NCI-H2196 (cell line): ENCODE measurements at regions not wholly inside any gene's neighbourhood (a gene's known extent, or its start where the extent isn't known, plus 50 kb on each side); places are given as distances from the start of the nearest gene placed in this dataset.
"Not testable (repeated sequence)": the region's sequence is repeated elsewhere in the genome, so short reads cannot be mapped to it uniquely, and the experiment has no call there.

Experiments used
- DNase-seq: peaks from one replicate; lab custom pipeline; 2025; ENCODE audit not compliant: unreplicated experiment; lab: John Stamatoyannopoulos, UW

DNA sequence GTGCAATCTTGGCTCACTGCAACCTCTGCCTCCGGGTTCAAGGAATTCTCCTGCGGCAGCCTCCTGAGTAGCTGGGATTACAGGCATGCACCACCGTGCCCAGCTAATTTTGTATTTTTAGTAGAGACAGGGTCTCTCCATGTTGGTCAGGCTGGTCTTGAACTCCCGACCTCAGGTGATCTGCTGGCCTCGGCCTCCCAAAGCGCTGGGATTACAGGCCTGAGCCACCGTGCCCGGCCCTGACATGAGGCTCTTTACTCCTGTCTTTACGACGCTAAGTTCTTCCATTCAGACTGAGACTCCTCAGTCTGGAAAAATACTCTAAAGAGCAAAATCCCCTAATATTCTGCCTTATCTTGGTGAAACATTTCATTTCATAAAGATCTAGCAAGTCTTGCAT lies 331.3 kb upstream of the SGO1 start:
- DNase-seq: not testable (repeated sequence)

GRCh38 chr3:20516311-20516710 lies 330.3 kb upstream of the SGO1 start:
- no peak for DNase-seq

DNA sequence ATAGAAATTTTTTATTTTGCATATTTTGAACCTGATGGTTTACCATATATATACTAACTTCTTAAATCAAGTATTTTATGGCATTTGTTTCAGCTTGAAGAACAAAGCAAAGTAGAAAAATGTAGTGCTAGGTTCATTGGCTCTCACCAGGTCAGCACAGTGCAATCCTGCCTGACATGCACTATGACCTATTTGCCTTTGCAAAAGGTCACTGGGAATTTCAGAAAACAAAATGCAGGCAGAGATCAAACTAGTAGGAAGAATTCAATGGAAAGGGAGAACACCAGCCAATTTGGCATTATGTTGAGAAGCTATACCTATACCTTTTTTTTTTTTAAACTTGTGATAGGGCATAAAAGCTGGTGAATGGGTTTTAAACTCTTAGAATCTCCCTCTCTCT lies 329.8 kb upstream of the SGO1 start:
- DNase-seq: no peak

DNA sequence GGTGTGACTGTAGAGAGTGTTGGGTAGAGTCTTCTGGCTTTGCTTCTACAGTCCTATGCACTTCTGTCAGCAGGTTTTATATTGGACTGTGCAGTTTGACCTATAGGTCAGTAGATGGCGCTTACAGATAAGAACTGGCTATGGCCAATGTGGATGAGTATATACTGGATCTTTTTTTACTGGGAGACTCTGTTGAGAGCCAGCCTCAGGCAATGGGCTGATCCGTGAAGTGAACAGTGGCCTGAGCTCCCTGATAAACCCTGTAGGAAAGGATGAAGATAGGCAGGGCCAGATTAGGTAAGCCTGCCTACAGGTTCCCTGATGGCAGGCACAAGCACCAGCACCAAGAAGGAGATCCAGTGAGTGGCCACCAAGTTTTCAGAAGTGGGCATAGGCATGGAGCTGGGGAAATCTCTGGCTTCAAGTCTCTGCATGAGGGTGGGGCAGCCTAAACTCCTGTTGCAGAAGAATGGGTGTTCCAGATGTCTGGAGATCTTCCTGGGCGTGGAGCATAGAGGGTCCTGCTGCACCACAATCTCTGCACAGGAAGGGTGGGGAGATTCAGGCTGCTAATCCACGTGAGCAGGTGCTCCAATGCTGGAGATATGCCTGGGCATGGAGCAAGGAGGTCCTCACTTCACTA lies 326.0 kb upstream of the SGO1 start:
- no peak for DNase-seq

DNA sequence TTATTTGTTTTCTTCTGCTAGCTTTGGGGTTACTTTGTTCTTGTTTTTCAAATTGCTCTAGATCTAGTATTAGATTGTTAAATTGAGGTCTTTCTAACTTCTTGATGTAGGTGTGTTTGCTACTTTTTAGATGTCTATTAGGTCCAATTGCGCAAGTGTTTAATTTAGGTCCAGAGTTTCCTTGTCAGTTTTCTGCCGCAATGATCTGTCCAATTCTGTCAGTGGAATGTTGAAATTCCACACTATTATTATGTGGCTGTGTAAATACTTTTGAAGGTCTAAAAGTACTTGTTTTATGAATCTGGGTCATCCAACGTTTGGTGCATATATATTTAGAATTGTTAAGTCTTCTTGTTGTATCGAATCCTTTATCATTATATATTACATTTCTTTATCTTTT lies 324.4 kb upstream of the SGO1 start:
- no peak for DNase-seq

DNA sequence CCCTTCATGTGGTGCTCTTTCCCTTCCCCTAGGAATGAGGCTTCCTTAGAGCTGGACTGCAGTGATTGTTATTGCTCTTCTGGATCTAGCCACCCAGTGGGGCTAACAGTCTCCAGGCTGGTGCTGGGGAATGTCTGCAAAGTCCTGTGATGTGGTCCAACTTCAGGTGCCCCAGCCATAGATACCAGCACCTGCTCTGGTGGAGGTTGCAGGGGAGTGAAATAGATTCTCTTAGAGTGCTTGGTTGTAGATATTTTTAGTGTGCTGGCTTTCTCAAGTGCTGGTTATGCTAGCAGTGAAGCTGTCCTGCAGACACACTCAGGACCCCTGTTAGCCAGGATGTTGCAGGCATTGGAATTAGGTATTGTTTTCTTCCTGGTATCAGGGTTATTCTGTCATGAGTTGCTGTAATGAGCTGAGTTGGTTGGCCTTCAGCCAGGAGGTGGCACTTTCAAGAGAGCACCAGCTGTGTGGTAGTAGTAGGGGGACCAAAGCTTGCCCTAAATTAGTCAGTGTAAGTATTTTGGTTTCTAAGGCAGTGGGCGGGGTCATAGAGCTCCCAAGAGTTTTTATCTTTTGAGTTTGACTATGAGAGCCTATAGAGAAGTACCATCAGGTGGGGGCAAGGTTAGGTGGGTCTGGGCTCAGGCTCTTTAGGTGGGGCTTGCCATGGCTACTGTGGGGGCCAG lies 317.5 kb upstream of the SGO1 start:
- DNase-seq: no peak

GRCh38 chr3:20490996-20491395 lies 305.0 kb upstream of the SGO1 start:
- DNase-seq: no peak

DNA sequence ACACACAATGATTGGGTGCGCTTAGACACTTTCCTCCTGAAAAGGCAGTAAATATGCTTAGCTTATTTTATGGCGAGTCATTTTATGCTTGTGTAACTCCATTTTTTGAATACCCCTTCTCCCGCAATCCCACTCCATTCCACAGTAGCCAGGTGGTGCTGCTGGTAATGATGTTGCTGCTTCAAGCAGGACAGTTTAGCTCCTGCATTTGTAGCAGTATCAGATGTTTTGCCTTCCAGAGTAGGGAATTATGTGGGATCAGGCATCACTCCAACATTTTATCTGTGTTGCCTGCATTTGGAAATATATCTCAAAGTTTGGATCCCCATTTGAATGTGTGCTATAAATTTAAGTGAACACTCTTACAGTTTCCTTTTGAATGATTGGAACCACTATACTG lies 302.1 kb upstream of the SGO1 start:
- no peak for DNase-seq

GRCh38 chr3:20484126-20484525 lies 298.1 kb upstream of the SGO1 start:
- DNase-seq: no peak

DNA sequence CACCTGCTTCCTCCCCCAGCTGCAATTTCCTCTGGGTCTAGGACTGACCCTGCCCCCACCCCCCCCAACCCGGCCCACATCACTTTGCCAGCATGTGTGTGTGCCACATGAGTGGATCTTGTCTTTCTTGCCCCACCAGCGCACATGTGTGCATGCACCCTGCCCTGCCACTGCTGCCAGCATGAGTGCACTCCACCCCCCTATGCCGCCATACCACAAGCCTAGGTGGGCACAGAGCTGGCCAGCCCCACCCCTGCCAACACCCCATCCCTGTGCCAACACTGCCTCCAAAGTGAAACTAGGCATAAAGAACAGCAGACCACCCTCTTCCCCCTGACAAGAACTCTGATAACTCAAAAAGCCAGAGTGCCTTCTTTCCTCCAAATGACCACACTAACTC lies 296.3 kb upstream of the SGO1 start:
- DNase-seq: no peak

GRCh38 chr3:20480786-20481365 lies 294.9 kb upstream of the SGO1 start:
- DNase-seq: no peak

DNA sequence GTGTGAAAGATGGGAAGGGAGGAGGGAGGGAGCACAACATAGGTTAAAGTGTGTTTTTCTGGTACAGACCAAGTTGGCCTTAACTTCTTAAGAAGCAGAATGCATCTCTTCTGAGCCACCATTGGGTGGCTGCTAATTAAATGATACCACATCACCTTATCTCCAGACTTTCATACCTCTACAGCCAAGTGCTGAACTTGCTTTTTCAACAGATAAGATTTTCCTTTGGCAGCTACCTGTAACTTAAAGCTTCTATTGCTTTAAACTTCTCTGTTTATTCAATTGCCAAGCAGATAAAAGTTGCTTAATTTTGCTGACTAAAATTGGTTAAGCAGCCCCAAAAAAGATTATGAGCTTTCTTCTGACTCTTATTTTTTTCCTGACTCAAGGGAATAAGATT lies 292.4 kb upstream of the SGO1 start:
- no peak for DNase-seq

- not testable (repeated sequence) for DNase-seq
Observed at GRCh38 chr3:20464237-20464636, 278.2 kb upstream of the SGO1 start.

GRCh38 chr3:20462723-20463122 lies 276.7 kb upstream of the SGO1 start:
- DNase-seq: no peak

- no peak for DNase-seq
Observed at GRCh38 chr3:20462226-20462625, 276.2 kb upstream of the SGO1 start.

DNA sequence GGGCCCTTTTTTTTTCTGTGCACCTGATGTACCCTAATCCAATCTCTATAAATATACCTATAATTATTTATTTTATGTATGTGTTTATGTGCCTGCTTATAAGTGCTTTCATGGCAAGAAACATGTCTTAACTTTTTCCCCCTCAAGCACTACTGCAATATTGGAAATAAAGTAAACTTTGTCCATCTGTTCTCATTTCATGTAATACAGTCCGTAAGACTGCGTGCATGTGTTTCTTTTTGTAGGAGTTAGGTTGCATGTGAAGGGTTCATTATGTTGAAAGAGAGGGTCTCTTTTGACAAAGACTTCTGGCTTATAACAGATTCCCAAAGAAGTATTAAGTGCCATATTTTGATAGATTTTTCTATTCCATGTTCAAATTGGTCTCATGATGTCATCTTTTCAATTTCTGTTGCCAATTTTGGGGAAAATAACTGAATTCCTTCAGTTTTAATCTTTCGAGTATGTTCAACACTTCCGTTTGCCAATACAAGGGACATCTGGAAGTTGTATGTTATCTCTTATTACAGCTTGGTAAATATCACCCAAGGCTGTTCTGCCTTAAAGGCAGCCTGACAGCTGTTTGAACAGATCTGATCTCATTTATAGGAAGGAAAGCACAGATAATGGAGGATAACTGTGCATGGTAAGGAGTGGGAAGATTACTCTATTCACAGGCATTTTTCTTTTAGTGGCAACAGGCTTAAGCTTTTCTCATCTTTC lies 273.1 kb upstream of the SGO1 start:
- no peak for DNase-seq

DNA sequence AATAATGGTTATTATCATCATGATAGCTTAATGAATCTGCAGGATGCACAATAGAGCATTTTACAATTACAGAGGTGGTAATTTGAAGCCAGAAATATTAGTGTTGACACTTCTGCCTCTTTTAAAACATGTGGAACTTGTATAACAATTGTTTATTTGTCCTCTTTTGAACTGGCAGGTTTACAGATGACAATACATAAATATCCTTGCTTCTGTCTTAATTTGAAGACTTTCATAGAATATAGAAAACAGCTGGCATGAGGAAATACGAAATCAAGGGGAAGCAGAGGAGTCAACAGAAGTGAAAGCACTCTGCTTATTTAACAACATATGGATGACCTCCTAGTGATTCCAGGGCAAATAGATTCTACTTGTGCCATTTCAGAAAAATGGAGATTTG lies 270.5 kb upstream of the SGO1 start:
- DNase-seq: no peak

DNA sequence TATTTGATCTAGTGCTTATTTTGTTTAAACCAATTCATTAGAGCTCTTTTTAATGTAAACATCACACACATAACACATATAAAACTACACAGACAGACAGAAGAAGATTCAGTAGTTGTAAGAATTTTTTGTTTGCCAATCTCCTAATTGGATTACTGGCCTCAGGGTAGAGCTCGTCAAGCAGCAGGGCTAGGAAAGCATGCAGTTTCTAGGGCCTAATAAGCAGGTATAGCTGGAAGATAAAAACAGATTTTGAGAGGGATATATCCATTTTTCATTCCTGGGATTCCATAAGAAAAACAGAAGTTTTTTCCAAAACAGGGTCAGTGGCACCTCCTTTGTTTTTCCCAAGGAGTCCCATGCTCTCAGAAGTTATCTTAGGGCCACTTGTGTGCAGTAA lies 265.2 kb upstream of the SGO1 start:
- no peak for DNase-seq

DNA sequence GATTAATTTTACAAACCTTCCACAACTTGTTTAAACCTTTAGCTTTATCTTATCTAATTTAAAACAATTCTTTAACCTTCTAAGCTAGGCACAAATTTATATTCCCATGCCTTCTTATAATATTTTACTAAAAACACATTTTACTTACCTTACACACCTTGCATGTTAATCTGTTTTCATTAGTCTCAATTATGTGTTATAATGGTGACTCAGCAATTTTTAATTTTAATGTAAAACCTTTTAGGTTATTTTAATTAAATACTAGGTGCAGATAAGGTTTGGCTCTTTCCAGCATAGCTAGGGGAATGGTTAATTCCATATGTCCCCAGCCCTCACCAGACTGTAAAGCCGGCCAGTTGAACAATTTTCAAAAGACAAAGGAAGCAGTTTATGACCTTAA lies 264.6 kb upstream of the SGO1 start:
- no peak for DNase-seq

DNA sequence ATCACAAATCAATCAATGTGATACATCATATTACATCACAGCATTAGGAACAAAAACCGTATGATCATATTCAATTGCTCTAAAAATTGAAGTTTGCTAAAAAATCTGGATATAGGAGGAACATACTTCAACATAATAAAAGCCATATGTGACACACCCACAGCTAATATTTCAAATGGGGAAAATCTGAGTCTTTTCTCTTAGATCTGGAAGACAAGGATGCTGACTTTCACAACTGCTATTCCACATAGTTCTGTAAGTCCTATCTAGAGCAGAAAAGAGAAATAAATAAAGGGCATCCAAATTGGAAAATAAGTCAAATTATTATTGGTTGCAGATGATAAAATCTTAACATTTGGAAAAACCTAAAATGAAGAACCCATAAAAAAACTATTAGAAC lies 256.8 kb upstream of the SGO1 start:
- DNase-seq: no peak

- not testable (repeated sequence) for DNase-seq
Observed at GRCh38 chr3:20427268-20427667, 241.3 kb upstream of the SGO1 start.

DNA sequence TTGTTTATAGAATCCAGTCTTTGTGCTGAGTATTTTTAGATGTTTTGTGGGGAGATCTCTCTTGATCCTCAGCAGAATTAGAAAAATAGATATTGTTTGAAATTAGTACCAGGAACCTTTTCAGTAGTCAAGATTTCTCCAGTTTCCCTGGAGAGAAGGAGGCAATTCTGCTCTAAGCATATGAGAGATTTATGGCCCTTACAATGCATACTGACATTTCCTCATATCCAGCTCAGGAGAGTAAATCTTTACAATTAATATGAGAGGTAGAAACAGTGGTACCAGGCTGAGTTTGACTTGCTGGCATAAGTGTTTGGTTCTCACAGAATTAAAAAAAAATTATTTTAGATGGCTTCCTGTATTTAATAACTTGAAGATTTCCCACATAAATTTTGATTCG lies 239.1 kb upstream of the SGO1 start:
- no peak for DNase-seq
